HG02588 (cell line): ENCODE measurements at regions not wholly inside any gene's neighbourhood (a gene's known extent, or its start where the extent isn't known, plus 50 kb on each side); places are given as distances from the start of the nearest gene placed in this dataset.
"Not testable (repeated sequence)": the region's sequence is repeated elsewhere in the genome, so short reads cannot be mapped to it uniquely, and the experiment has no call there.

Experiments used
- ATAC-seq: cut with Tn5 transposase; IDR thresholded peaks from one replicate; pipeline ENCODE4 v1.9.1; 2021; ENCODE audit warnings: mild to moderate bottlenecking, moderate library complexity; ENCODE audit not compliant: unreplicated experiment

- ATAC-seq: peak; percentile 59
These were observed 104.1 kb downstream of the GPR85 start for GRCh38 chr7:112982441-112983063.

DNA sequence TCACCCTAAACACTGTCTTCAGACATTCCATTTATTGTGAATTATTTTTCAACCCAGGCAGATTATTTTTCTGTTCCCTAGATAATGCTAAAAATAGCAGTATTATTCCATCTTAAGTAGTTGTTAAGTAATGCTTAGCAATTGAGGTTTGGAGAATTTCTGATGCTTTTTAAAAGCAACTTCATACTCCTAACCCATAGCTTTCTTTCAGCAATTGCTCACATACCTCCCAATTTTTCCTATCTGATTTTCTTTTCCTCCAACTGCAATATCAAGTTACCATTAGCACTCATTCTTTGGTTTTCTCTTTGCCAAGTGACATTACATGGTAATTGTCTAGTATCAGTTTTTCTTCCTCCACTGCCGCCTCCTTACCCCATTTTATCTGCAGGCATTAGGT, 104.7 kb downstream of the GPR85 start:
- peak; percentile 12 for ATAC-seq

DNA sequence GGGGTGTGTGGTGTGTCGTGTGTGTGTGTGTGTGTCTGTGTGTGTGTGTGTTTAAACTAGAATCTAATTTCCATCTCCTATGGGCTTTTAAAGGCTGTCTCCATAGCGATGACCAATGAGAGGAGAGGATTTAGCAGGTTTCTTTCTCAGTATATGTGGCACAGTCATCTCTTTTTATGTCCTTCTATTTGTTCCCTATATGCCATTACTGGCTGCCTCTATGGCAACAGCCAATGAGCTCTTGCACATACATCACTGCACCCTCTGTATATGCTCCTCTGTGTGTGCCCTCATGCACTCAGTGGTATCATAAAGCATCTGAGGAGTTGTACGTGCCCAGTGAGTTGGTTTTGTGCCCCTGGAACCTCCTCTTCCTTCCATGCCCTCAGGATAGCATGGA, 107.6 kb downstream of the GPR85 start:
- ATAC-seq: not testable (repeated sequence)

DNA sequence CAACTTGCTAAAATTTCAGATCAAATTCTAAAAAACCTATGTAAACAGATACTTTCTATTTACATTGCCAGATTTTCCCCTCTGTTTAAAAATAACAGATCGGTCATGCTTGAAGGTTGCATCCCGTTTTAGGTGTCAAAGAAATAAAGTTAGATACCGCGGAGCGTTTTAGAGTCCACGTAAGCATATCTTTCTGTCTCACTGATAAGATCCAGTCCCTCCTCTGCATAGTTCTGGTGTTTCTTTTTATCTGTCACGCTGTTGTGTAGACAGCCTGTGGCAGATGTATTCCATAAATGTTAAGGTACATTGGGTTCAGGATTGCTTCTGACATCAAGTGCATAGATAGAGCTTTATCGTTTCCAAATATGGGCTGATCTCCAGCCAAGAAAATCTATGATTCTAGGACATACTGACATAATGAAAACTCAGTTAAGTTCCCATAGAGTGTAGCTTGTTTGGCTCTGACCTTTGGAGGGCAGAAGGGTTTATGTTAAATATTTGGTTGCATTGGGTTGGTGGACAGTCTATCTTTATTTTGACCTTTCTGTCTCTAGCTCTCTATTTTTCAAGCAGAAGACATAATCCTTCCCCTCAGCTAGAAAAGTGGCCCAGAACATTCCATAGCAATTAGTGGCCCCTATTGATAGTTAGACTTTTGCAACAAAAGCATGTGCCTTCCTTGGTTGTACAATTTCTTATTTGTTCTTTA, 109.2 kb downstream of the GPR85 start:
- ATAC-seq: peak; percentile 47

- no peak for ATAC-seq
These were observed 115.9 kb downstream of the GPR85 start for GRCh38 chr7:112970771-112971170.

GRCh38 chr7:112969946-112970345, 116.7 kb downstream of the GPR85 start:
- no peak for ATAC-seq

- no peak for ATAC-seq
These were observed 121.1 kb downstream of the GPR85 start for GRCh38 chr7:112965506-112965905.

GRCh38 chr7:112963634-112964033, 123.0 kb downstream of the GPR85 start:
- ATAC-seq: no peak

GRCh38 chr7:112962815-112963214, 123.8 kb downstream of the GPR85 start:
- ATAC-seq: no peak

DNA sequence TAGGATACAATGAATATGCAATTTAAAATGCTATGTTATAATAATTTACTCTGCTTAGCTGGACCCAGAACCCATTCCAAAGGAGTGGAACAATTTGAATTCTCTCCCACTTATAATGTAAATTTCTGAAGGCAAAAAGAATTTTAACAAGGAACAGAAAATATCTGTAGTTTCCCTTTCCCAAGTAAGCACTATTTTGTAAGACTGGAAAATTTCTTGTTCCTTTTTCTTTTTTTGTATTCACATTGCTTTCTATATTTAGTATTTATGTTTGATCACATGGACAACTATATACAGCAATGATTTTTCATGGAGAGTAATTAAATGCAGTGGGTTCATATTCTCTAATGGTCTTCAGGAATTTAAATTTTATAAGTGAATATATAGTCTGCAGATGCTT, 127.4 kb downstream of the GPR85 start:
- ATAC-seq: no peak

- no peak for ATAC-seq
These were observed 127.9 kb downstream of the GPR85 start for GRCh38 chr7:112958775-112959174.

DNA sequence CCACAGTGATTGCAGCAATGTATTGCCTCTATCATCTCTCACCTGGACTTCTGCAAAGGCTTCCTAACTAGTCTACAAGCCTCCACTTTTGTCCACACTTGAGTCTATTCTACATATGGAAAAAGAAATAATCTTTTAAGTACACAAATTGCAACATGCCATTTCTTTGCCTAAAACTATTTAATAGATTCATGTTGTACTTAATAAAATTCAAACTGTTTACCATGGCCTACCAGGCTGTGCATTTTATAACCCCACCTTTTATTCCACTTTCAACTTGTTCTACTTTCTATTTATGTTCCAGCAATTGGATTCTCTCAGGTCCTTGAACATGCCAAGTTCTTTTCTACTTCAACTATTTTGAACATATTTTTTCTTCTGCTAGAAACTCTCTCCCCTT, 128.7 kb downstream of the GPR85 start:
- no peak for ATAC-seq

GRCh38 chr7:112953031-112953430, 133.6 kb downstream of the GPR85 start:
- not testable (repeated sequence) for ATAC-seq

- no peak for ATAC-seq
These were observed 135.6 kb downstream of the GPR85 start for GRCh38 chr7:112951070-112951469.

DNA sequence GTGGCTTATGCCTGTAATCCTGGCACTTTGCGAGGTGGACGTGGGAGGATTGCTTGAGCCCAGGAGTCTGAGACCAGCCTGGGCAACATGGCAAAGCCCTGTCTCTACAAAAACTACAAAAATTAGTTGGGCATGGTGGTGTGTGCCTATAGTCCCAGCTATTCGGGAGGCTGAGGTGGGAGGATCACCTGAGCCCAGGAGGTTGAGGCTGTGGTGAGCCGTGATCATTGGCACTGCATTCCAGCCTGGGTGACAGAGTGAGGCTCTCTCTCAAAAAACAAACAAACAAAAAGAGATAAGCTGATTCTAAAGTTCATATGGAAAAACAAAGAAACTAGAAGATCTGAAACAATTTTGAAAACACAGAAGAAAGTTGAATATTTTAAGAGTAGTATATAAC, 136.9 kb downstream of the GPR85 start:
- ATAC-seq: not testable (repeated sequence)

GRCh38 chr7:112946350-112946749, 140.3 kb downstream of the GPR85 start:
- ATAC-seq: no peak

GRCh38 chr7:112945046-112945445, 141.6 kb downstream of the GPR85 start:
- no peak for ATAC-seq

DNA sequence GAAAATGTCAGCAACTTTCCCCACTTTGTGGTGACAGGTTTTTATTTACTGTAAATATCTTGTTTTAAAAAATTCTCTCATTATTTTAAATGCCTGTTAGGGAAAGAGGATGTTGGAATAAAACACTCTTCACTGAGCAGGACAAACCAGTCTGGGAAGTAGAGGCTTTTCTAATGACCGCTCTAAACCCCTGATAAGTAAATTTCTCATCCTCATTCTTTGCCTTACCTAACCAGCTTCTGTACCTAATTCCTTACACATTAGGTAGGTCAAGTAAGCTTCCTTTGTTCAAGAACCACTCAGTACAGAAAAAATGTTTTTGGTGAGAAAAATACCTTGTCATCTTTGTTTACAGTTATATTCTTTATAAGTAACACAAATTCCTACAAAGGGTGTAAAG, 143.6 kb downstream of the GPR85 start:
- no peak for ATAC-seq

- not testable (repeated sequence) for ATAC-seq
These were observed 144.5 kb downstream of the GPR85 start for GRCh38 chr7:112942125-112942524.

- peak; percentile 40 for ATAC-seq
These were observed 146.3 kb downstream of the GPR85 start for GRCh38 chr7:112940314-112940732.

DNA sequence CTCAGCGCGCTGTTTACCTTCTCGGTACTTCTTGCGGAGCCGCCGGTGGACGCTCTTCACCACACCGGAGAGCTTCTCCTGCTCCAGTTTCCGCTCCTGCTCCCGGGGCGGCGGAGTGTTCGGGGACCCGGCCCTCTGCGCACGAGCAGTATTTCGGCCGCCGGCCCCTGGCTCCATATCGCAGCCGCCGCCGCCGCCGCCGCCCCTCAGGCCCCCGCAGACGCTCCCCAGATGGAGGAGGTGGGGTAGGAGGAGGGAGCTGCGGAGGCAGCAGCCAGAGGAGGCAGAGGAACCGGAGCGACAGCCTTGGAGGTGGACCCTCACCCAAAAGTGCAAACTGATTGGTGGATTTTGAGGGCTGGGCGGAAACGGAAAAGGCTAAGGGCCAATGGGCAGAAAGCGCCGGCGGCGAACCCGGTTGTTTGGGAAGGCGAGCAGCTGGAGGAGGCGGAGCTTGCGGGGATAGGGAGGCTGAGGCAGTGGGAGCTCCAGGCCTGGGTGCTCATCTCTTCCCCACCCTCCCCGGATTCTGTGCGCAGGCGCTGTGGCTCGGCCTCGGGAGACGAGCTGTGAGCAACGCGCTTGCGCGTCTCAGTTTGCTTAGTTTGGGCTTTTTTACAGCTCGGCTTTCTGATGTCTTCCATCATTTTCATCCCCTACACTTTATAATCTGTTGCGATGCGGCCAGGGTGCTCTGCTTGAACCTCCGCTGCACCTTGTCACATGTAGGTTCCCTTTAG, 146.9 kb downstream of the GPR85 start:
- peak; percentile 97 for ATAC-seq
